NCI-H446 treated with DMSO at 0.1 percent for 48 hours (cell line): ENCODE measurements at regions not wholly inside any gene's neighbourhood (a gene's known extent, or its start where the extent isn't known, plus 50 kb on each side); places are given as distances from the start of the nearest gene placed in this dataset.

Source experiments
- DNase-seq: peaks from one replicate; lab custom pipeline; 2025; lab: John Stamatoyannopoulos, UW

DNA sequence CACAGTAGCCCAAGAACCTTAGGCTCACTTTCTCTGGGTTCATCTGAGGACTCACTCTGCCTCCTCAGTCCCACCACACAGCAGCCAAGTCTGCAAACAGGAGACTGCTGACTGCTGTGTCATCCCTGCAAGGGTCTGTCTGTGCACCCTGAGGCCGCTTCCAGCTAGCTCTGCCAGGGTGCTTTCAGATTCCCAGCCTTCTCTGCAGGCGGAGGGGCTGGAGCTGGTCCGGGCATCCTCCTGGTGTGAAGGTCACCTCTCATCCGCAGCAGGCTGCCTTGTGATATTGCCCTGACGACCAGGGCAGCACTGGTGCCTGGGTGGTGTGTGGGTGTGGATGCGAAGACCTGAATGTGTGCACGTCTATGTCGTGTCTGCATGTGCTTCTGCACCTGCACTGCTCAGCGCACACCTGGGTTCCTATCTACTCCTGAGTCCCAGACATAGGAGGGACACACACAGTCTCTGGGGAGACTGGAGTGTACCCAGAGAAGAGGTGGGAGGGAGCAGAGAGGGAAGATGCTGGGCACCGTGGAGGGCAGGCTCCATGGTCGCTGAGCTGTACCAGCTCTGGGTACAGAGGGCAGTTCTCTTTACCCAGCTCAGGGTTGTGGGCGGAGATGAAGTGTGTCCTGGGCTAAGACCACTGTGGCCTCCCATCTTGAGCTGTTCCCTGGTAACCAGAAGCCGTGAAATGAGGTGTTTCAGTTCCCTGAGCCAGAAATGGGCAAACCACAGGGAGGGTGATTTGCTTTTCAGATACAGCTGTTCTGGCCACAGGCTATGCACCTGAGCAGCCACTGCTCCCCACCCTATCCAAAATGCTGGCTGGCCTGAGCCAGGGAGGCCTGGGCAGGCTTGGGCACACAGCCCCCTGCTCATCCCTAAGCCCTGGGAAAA is 160.9 kb upstream of the CSF3R start:
- no peak for DNase-seq

DNA sequence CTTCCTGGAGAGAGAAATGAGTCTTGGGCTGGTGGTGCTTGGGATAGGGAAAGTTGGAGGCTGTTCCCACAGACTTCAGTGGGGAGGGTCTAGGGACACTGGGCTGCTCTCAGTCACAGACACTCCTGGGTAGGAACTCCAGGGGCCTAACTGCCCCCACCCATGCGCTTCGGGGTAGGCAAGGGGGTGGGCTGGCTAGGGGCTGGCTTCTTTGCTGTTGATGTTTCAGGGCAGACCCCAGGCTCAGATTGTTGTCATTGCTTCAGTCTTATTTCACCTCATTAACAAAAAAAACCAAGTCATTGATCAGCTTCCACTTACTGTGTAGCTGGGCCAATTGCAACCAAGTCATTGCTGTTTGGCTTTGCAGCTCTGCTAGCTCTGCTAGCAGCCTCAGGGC is 160.1 kb upstream of the CSF3R start:
- DNase-seq: no peak

DNA sequence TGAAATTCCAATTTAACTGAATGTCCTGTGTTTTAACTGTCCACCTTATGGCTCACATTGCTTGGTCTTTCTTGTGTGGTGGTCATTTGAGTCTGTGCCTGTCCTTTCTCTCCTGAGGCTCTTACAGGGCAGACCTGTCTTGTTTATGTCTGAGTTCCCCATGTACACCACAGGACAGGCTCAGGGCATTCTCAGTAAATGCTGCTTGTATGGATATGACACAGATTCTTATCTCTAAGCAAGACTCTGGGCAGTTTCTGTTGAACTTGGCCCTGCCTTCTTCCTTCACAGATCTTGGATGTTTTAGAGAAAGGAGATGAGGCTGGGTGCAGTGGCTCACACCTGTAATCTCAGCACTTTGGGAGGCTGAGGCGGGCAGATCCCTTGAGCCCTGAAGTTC is 159.1 kb upstream of the CSF3R start:
- DNase-seq: no peak

DNA sequence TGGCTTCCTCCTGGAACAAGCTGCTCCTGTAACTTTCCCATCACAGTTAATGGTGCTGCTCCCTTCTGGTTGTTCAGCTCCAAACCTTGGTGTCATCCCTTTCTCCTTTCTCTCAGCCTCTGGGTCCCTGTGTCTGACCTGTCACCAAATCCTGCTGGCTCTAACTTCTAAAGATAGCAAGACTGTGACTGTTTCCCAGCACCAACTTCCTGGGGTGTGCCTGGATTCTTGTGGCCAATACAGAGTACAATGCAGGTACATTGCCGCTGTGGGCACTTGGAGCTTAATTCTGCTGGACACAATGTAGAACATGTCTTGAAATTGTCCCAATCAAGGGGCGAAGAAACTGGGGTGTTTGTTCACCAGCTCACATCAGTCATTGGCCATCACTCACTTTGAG is 156.7 kb upstream of the CSF3R start:
- DNase-seq: no peak

DNA sequence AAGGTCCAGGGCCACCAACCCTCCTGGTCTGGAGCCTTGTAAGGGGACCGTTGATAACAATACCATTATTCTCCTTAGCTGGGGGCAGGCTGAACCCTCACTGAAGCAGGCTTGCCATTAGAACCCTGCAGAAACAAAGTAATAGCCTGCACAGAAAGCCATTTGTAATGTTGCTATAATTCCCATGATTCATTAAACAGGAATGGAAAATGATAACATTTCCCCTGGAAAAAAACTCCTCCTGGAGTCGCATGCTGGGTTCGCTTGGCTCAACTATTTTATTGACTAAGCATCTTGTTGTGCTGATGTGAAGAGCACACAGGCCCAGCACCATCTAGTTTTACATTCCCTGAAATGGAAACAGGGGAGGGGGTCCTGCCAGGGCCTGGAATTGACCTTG is 155.6 kb upstream of the CSF3R start:
- no peak for DNase-seq

DNA sequence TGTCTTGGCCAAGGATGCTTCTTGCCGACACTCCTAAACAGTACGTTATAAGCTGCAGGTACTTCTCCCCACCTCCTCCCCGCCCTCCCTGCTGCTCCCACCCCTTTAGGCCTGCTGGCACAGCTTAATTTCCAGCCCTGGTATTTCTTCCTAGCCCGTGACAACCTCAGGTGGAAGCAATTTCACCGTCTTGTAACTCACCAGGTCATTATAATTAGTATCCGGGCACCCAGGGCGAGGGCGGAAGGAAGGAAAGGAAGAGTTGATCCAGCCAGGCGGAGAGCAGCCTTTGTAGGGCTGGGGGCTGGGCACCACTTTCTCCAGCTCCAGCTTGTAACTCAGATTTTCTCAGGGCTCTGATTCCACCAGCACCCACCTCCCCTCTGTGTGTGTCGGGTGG is 153.5 kb upstream of the CSF3R start:
- no peak for DNase-seq

DNA sequence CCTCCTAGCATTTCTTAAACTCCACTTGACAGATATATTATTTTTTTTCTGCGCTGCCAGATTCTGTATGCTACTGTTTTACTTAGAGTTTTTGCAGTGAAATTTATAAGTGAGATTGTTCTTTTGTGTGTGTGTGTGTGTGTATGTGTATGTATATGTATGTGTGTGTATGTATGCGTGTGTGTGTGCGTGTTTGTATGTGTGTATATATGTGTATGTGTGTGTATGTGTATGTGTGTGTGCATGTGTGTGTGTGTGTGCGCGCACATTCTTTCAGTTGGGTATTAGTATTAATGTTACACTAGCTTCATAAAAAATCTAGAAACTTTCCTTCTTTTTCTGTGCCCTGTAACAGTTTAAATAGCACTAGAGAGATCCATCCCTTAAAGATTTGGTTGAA is 152.6 kb upstream of the CSF3R start:
- no peak for DNase-seq

DNA sequence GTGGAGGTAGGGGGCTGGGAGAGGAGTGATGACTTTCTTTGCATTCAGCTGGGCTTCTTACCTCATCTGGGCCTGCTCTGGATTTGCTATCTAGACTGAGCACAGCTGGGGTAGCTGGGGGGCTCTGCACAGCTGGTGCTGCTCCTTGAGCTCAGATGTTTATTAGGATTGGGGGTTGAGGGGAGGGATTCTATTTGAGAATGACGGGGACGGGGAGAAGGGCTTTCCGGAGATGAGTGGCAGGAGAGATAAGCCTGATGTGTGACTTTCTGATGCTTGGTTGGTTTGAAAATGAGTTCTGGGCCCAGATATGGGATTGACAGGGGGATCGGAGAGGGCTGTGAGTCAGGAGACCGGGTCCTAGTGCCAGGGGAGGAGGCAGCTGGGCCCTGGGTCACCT is 146.1 kb upstream of the CSF3R start:
- DNase-seq: no peak

DNA sequence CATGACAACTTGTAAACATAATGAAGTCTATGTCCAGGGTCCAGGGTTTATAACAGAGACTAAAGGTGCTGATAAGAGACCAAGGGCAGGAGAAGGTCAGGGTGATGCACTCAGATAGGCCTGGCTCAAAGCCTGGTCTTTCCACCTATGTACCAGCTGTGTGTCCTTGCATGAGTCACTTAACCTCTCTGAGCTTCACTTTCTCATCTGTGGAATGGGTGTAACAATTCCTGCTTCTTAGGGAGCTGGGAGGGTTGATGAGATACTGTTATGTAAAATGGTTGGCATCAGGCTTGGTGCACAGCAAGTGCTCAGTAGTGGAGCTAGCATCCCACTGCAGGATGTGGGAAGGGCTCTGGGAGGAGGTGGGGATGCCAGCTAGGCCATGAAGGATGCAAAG is 143.7 kb upstream of the CSF3R start:
- no peak for DNase-seq

DNA sequence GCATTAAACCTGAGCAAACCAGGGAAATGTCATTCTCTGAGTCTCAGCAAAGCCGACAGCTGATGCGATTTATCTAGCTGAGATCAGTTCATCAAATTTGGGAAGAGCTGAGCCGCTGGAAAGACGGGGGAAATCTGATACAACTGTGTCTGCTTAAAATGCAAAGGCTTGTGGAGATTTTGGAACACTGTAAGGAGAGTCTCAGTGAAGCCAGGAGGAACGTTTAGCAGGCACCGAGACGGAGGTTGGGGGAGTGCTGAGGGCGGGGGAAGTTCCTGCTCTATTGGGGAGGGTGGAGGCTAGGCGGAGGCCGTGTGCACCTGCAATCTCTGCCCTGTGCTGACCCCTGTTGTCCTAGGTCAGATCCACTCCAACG is 143.2 kb upstream of the CSF3R start:
- DNase-seq: peak; percentile 56

DNA sequence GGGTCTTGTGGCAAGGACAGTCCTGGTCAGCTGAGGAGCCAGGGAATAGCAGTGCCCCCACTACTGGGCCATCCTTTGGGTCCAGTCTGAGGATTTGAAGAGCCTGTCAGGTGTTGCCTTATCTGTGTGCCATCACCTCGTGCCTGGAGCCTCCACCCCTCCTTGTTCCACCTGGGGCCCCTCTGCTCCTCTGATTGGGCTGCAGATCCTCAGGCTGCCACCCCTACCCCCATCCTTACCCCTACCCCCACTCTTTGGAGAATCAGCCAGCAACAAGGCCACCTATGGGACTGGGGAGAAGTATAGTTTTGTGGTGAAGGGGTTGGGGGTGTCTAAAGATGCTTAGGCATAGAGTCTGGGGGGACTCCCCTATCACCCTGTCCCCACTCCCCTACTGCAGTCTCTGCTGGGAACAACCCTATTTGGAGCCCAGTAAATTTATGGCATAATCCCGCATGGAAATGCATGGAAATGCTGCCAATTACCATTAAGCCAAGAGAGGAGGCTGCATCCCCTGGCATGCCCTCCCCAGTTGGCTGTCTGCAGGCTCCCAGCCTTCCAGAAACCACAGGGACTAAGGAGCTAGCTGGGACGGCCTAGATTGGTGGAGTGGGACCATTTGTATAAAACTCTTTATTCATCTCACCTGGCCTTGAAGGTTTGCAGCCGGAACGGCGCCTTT is 142.7 kb upstream of the CSF3R start:
- DNase-seq: peak; percentile 56

DNA sequence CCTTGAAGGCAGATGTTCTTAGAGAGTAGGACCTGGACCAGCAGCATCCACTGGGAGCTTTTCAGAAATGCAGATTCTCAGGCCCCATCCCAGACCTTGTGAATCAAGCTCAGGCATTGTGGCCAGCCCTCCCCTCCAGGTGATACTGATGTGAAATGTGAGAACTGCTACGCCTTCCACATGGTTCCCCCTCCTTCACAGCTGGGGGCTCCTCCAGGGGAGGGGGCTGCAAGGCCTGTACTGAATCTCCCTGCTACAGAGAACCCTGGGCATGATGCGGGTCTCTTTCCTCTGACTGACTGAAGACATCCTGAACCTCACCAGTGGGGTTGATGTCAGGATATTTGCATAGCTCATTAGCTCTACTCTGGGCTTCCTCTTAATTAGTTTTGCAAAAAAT is 141.8 kb upstream of the CSF3R start:
- no peak for DNase-seq

DNA sequence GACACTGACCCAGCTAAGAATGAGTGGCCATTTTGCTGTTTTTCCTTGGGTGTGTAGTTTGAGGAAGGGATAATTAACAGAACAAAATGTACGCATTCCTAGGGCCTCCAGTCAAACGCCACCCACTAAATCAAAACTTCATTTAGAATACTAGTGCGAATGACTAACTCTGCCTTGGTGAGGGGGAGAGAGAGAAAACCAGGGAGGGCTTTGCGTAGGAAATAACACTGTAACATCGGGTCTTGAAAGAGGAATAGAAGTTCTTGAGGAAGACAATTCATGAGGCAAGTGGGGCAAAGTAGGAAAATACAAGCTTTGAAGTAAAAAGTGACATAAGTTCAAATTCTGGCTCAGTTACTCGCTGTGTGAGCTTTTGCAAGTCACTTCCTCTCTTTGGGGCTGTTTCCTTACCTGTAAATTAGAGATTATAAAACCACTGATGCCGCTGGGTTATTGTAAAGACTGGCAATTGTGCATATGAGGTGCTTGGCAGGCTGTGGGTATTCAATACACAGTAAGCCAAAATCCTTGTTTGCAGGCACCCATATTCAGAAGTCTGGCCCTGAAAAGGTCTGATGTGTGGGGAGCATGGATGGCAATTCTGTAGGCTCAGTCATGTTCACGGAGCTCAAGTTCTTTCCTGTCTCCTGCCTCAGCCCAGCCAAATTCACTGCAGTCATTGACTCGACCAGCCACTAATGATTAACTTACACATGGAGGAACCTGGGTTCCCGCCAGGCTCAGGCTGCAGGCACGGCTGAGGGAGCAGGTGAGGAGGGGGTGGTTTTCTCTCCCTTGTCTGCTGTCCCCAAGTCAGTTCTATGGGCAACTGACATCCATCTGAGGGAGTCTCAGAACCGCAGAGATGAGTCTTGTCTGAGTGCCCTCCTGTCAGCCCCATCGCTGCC is 140.3 kb upstream of the CSF3R start:
- DNase-seq: peak; percentile 14

DNA sequence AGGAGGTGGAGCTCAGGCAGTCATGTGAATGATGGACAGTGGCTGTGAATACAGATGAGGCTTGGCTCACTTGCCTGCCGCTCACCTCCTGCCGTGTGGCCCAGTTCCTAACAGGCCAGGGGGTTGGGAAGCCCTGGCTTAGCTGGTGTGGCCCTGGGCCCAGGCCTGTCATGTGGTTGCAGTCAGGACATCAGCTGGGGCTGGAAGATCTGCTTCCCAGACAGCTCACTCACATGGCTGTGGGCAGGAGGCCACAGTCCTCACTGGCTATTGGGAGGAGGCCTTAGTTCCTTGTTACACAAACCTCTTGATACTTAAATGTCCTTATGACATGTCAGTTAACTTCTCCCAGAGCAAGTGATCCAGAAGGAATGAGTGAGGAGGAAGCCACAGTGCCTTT is 138.8 kb upstream of the CSF3R start:
- DNase-seq: no peak

DNA sequence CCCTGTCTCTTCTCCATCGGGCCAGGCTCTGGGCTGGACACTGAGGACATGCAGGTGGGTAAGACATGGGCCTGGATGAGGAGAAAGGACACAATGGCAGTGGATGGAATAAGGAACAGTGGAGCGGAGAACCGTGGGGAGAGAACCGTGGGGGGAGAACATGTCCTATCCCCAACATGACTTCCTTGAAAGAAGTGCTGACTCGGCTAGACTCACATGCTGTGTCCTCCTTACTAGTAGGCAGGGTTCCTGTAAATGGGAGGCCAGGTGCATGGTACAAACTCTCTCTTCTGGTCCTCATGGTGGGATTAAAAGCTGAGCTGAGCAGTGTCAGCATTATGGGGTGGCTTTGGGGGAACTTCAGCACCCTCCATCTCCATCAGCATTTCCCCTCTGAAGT is 137.4 kb upstream of the CSF3R start:
- no peak for DNase-seq

DNA sequence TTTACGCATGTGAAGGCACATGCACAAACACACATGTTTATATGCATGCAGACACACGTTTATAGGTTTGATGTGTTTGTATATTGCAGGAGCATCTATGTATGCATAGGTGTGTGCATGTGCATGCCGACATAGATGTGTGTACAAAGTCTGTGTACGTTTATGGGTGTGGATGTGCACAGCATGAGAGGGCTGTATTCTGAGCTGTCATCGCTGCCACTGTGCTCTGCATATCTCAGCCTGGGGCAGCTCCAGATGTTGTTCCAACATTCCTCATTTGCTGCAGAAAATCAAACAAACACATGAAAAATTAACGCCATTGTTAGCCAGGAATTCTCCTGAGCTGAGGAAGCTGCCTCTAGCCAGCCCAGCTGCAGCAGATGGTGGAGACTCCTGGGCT is 132.3 kb upstream of the CSF3R start:
- DNase-seq: no peak

DNA sequence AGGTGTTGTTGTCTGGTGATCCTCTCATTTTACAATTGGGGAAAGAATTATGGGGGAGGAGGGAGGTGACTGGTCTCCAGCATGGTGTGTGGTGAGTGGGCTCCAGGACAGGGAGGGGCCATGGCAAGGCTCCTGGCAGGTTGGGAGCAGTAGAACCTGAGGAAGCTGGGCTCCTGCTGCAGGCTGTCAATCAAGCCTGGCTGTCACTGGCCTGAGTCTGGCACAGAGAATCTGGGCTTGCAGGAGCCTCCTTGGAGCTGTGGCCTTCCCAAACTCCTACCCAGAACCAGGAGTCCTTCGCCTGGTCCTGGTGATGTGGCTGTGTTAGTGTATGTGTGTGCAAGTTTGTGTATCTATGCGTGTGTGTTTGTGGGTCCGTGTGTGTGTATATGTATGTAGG is 131.9 kb upstream of the CSF3R start:
- no peak for DNase-seq

DNA sequence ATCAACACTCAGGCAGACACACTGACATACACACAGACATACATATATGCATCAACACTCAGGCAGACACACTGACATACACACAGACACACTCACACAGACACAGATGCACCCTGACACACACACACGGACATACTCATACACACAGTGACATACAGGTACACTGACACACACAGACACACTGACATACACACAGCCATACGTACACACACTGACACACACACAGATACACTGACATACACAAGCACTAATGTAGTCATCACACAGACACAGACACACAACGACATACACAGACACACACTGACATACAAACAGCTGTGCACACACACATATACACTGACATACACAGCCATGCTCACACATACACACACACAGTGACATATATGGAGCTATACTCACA is 131.0 kb upstream of the CSF3R start:
- DNase-seq: no peak

DNA sequence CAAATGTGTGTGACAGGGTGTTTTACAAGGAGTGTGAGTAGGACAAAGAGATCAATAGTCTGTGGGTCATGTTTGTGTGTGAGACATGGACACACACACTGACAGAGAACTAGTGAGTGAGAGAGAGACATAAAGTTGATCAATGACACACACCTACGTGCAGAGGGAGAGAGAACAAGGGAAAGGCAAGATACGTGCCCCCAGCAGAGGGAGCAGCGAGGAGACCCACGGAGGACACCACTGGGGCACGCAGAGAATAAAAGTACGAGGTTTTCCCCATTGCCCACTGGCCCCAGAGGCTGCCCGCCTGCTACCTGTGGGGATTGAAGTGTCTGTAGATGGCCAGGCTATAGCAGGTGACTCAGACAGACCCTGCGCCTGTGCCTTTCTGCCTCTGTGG is 130.2 kb upstream of the CSF3R start:
- no peak for DNase-seq

DNA sequence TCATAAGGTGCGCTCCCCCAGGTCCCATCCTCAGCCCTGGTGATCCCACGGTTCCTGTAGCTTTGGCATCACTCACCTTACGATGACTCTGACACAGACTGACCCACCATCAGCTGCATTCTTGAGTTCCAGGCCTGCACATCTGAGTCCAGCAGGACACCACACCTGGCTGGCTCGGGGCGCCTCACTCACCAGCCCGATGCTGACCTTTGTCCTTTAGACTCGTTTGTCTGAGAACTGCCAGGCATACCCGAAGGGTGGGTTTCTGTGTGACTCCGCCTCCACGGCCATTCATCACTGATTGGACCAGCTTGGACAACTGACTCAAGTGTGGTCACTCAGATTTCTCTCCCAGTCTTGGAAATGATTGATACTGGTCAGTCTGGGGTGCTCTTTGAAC is 129.4 kb upstream of the CSF3R start:
- no peak for DNase-seq

DNA sequence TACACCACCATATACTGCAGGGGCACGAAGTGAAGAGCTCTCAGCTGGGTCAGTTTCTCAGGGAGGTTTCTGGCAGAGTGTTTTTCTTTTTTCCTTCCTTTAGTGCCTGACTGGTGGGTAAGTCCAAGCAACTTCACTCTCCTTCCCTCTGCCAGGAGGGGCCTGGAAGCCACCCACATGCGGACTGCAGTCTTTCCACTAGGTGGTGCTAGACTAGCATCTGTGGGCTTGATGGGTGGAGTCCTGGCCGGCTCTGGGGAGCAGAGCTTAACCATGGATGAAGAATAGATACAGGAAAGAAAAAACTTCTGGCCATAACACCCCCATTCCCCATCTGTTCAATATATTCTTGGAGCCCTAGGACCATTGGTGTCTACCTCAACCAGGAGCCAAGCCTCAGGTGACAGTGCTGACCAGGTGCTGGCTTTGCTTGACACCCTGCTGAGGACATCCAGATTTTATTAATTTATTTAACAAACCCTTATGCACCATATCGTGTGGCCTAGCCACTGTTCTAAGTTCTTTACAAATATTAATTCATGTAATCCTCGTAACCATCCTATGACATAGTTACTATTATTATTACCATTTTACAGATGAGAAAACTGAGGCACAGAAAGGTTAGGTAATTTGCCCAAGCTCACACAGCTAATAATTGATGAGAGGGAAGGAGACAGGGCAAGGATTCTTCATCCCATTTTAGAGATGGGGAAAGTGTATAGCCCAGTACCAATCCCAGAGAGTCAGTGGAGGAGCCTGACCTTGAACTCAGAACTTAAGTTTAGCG is 126.7 kb upstream of the CSF3R start:
- peak; percentile 82 for DNase-seq

DNA sequence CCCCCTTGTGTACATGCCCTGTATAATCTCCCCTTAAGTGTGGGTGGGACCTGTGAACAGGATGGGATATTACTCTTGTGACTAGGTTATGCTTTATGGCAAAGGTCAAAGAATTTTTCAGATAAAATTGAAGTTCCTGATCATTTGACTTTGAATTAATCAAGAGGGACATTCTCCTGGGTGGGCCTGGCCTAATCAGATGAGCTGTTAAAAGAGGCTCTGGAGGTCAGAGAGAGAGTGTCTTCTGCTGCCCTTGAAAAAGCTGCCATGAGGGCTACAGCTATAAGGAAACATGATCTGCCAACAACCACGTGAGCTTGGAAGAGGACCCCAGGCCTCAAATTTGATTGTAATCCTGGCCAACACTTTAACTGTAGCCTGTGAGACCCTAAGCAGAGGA is 125.6 kb upstream of the CSF3R start:
- DNase-seq: no peak
